HepG2 (cell line): ENCODE measurements at regions not wholly inside any gene's neighbourhood (a gene's known extent, or its start where the extent isn't known, plus 50 kb on each side); places are given as distances from the start of the nearest gene placed in this dataset.

Source experiments
- ATAC-seq: fragments of 200-7000 bp; cut with Tn5 transposase; 3 replicates; pipeline ENCODE4 v1.9.1; 2020; ENCODE audit warnings: mild to moderate bottlenecking, moderate library complexity
- BruUV-seq: library from RNA; stranded (reverse); fragments of 400-500 nt; replicated peaks from 2 replicates; lab custom pipeline; 2021; lab: Mats Ljungman, UMichigan
- CTCF ChIA-PET: fragments of 300-600 bp; formaldehyde crosslinking; extraction: SDS; loops from one replicate; lab custom pipeline; 2021; ENCODE audit warnings: low total read pairs, inconsistent platforms, low intra/inter-chr PET ratio; lab: Yijun Ruan, JAX
- POLR2A ChIA-PET: fragments of 350-600 bp; sonication (Branson Sonifier 250); formaldehyde crosslinking; loops from one replicate; lab custom pipeline; 2020; ENCODE audit warnings: antibody characterized with exemption, inconsistent platforms; lab: Yijun Ruan, JAX
- DNase-seq: peaks from one replicate; pipeline ENCODE4 v3.0.0-alpha.2; 2015; ENCODE audit warnings: low spot score
- FAIRE-seq: peaks from 3 replicates; lab custom pipeline; 2011; peaks lifted over from hg19 to GRCh38; lab: Jason Lieb, UNC
- H2AFZ ChIP-seq: one replicate; pipeline ENCODE4 v1.6.1; 2011; ENCODE audit warnings: low read length, inconsistent platforms
- H3K27ac ChIP-seq: fragments of 300-600 bp; 3 replicates; pipeline ENCODE4 v1.8.0; 2011; ENCODE audit warnings: mixed run types, mild to moderate bottlenecking, mixed read lengths, low read length, inconsistent platforms; ENCODE audit not compliant: insufficient read depth; ENCODE audit errors: extremely low read length
- H3K27me3 ChIP-seq, 2 experiments: fragments of 200-600 bp in 1 of 2; 2 replicates in 1 of 2; 3 replicates in 1 of 2; pipeline versions ENCODE4 v1.6.0 to v1.8.0; 2011; ENCODE audit warnings: low read length in 2 of 2, mild to moderate bottlenecking in 2 of 2, moderate library complexity in 2 of 2, inconsistent platforms in 1 of 2; ENCODE audit not compliant: insufficient read depth in 2 of 2, control insufficient read depth in 1 of 2
- H3K36me3 ChIP-seq, 2 experiments: fragments of 200-600 bp in 1 of 2; replicated peaks in 1 of 2; 2 replicates in 1 of 2; 3 replicates in 1 of 2; pipeline versions ENCODE4 v1.5.1 to v1.8.0; 2011; ENCODE audit warnings: low read length in 2 of 2, inconsistent platforms in 1 of 2; ENCODE audit not compliant: insufficient read depth in 2 of 2, control insufficient read depth in 1 of 2
- H3K4me1 ChIP-seq: 2 replicates; pipeline ENCODE4 v1.5.1; 2012; ENCODE audit warnings: low read length, inconsistent platforms; ENCODE audit not compliant: insufficient read depth
- H3K4me2 ChIP-seq: 2 replicates; pipeline ENCODE4 v1.6.0; 2011; ENCODE audit warnings: low read depth, low read length, inconsistent platforms
- H3K4me3 ChIP-seq, 3 experiments: fragments of 200-600 bp in 1 of 3; sonication (generic), shearing (Covaris generic) in 1 of 3; replicated peaks in 1 of 3; 2 replicates each; pipeline ENCODE4 v1.5.1; 2011 to 2016; ENCODE audit warnings: low read length in 3 of 3, inconsistent platforms in 2 of 3, low read depth in 2 of 3, mild to moderate bottlenecking in 2 of 3, control low read depth in 1 of 3, mixed read lengths in 1 of 3; ENCODE audit not compliant: insufficient read depth in 1 of 3
- H3K79me2 ChIP-seq: one replicate; pipeline ENCODE4 v1.6.1; 2011; ENCODE audit warnings: low read length, inconsistent platforms; ENCODE audit not compliant: insufficient read depth
- H3K9ac ChIP-seq: 2 replicates; pipeline ENCODE4 v1.6.0; 2011; ENCODE audit warnings: mild to moderate bottlenecking, low read depth, low read length, inconsistent platforms; ENCODE audit not compliant: insufficient read depth
- H3K9me3 ChIP-seq: 2 replicates; pipeline ENCODE4 v1.5.1; 2012; ENCODE audit warnings: mild to moderate bottlenecking, low read length
- H4K20me1 ChIP-seq: 2 replicates; pipeline ENCODE4 v1.6.0; 2011; ENCODE audit warnings: inconsistent platforms, mild to moderate bottlenecking, low read length, moderate library complexity; ENCODE audit not compliant: insufficient read depth
- ATF5 ChIP-seq: sonication (generic); formaldehyde crosslinking; IDR thresholded peaks from 2 replicates; pipeline ENCODE4 v1.4.0; 2020; ENCODE audit warnings: mild to moderate bottlenecking, low read depth, missing genetic modification reagents
- BORCS8-MEF2B ChIP-seq: sonication (generic); formaldehyde crosslinking; IDR thresholded peaks from 2 replicates; pipeline ENCODE4 v1.8.0; 2022; ENCODE audit warnings: mild to moderate bottlenecking, missing genetic modification reagents
- GPBP1L1 ChIP-seq: sonication (generic); formaldehyde crosslinking; IDR thresholded peaks from 2 replicates; pipeline ENCODE4 v1.5.0; 2020; ENCODE audit warnings: mild to moderate bottlenecking, missing genetic modification reagents
- HIVEP1 ChIP-seq: sonication (generic); formaldehyde crosslinking; IDR thresholded peaks from 2 replicates; pipeline ENCODE4 v1.4.0; 2020; ENCODE audit warnings: mild to moderate bottlenecking, missing genetic modification reagents
- ISX ChIP-seq: sonication (generic); formaldehyde crosslinking; conservative IDR thresholded peaks from 2 replicates; pipeline ENCODE4 v1.5.0; 2020; ENCODE audit warnings: missing genetic modification reagents
- SRF ChIP-seq: IDR thresholded peaks from 2 replicates; pipeline ENCODE4 v1.6.1; 2011; ENCODE audit warnings: mild to moderate bottlenecking, low read depth, low read length, moderate library complexity
- SRSF4 ChIP-seq: fragments of 200-400 bp; formaldehyde crosslinking; IDR thresholded peaks from one replicate; pipeline ENCODE4 v1.6.1; 2018; ENCODE audit warnings: mild to moderate bottlenecking, low read depth, low read length, moderate library complexity; ENCODE audit not compliant: poor library complexity, severe bottlenecking
- TFAP4 ChIP-seq: sonication (generic); IDR thresholded peaks from 2 replicates; pipeline ENCODE4 v1.6.1; 2016; ENCODE audit warnings: low read depth, borderline replicate concordance
- ZBTB1 ChIP-seq: sonication (generic); formaldehyde crosslinking; IDR thresholded peaks from 2 replicates; pipeline ENCODE4 v1.4.0; 2020; ENCODE audit warnings: missing genetic modification reagents, borderline replicate concordance
- ZBTB37 ChIP-seq: sonication (generic); formaldehyde crosslinking; IDR thresholded peaks from 2 replicates; pipeline ENCODE4 v1.4.0; 2020; ENCODE audit warnings: mild to moderate bottlenecking, missing genetic modification reagents
- ZGPAT ChIP-seq: IDR thresholded peaks from 2 replicates; pipeline ENCODE4 v1.6.1; 2016; ENCODE audit warnings: mild to moderate bottlenecking
- ZNF350 ChIP-seq: sonication (generic); formaldehyde crosslinking; IDR thresholded peaks from 2 replicates; pipeline ENCODE4 v1.4.0; 2020; ENCODE audit warnings: mild to moderate bottlenecking, low read depth, missing genetic modification reagents, borderline replicate concordance
- ZNF484 ChIP-seq: sonication (generic); formaldehyde crosslinking; IDR thresholded peaks from 2 replicates; pipeline ENCODE4 v1.5.1; 2020; ENCODE audit warnings: mild to moderate bottlenecking, low read depth, missing genetic modification reagents, borderline replicate concordance
- ZNF552 ChIP-seq: sonication (generic); formaldehyde crosslinking; IDR thresholded peaks from 2 replicates; pipeline ENCODE4 v1.9.0; 2022; ENCODE audit warnings: missing genetic modification reagents, mild to moderate bottlenecking, borderline replicate concordance
- ZNF768 ChIP-seq: sonication (generic); formaldehyde crosslinking; IDR thresholded peaks from 2 replicates; pipeline ENCODE4 v1.4.0; 2020; ENCODE audit warnings: missing genetic modification reagents
- ZNF782 ChIP-seq: sonication (generic); formaldehyde crosslinking; IDR thresholded peaks from 2 replicates; pipeline ENCODE4 v1.4.0; 2020; ENCODE audit warnings: missing genetic modification reagents, mild to moderate bottlenecking, borderline replicate concordance
- ZNF850 ChIP-seq: sonication (generic); formaldehyde crosslinking; conservative IDR thresholded peaks from 2 replicates; pipeline ENCODE4 v1.9.0; 2021; ENCODE audit warnings: mild to moderate bottlenecking, missing genetic modification reagents
- WGBS: methylation state at CpG from one replicate; pipeline ENCODE4 v1.1.6; 2017; ENCODE audit warnings: low lambda C conversion rate; 5-methylcytosine and 5-hydroxymethylcytosine counted together
- in situ Hi-C: cut with HindIII; loops from 2 replicates; pipeline ENCODE4 v1.10.0; 2017; ENCODE audit warnings: low pct_unique_long_range_greater_than_20kb; ENCODE audit not compliant: extremely low pct_ligation_motif_present
- intact Hi-C: fragments of 100-400 bp; cut with micrococcal nuclease; formaldehyde crosslinking; loops from one replicate; pipeline ENCODE4 v1.10.0; 2022; ENCODE audit not compliant: unreplicated experiment

GRCh38 chr4:138643827-138644226, 371.8 kb upstream of the NOCT start:
- Histone ChIP-seq H3K9me3 (no peaks in the 10 kb centered on the region), H3K4me2 (no peak overlapping the region), H4K20me1 (no peaks in the 10 kb centered on the region), H3K36me3 (no peaks in the 10 kb centered on the region), H2AFZ (no peak overlapping the region), H3K27me3 (no peaks in the 10 kb centered on the region), H3K4me1 (no peaks in the 10 kb centered on the region), H3K79me2 (no peaks in the 10 kb centered on the region), H3K4me3 (no peak overlapping the region), H3K9ac (no peak overlapping the region), H3K27ac (no peak overlapping the region)
- no TSS peak for BruUV-seq
- no peak for FAIRE-seq
- WGBS = 40% methylated on average over 1 of the region's 1 CpG
- CTCF ChIA-PET = no interaction called here
- POLR2A ChIA-PET = no interaction called here
- no peak for DNase-seq
- ATAC-seq = no peak
- intact Hi-C loops = no loop called here
- in situ Hi-C loops = no loop called here
- TF ChIP-seq TFAP4 = no peak
- TF ChIP-seq BORCS8-MEF2B (CRISPR knock-in tag) = no peak
- TF ChIP-seq GPBP1L1 (CRISPR knock-in tag) = no peak
- TF ChIP-seq SRSF4 = no peak
- TF ChIP-seq ZNF350 = no peak
- TF ChIP-seq ISX (CRISPR knock-in tag) = no peak
- no peak for TF ChIP-seq ZNF484 (CRISPR knock-in tag)
- TF ChIP-seq ZBTB37 (CRISPR knock-in tag) = no peak
- no peak for TF ChIP-seq ZBTB1 (CRISPR knock-in tag)
- no peak for TF ChIP-seq ATF5 (CRISPR knock-in tag)
- no peak for TF ChIP-seq ZNF850 (CRISPR knock-in tag)
- no peak for TF ChIP-seq ZGPAT (CRISPR knock-in tag)
- no peak for TF ChIP-seq SRF
- TF ChIP-seq ZNF552 (CRISPR knock-in tag) = no peak
- no peak for TF ChIP-seq HIVEP1 (CRISPR knock-in tag)
- TF ChIP-seq ZNF782 (CRISPR knock-in tag) = no peak
- TF ChIP-seq ZNF768 (CRISPR knock-in tag) = no peak
